DMS153 treated with DMSO at 0.1 percent for 48 hours (cell line): ENCODE measurements at regions not wholly inside any gene's neighbourhood (a gene's known extent, or its start where the extent isn't known, plus 50 kb on each side); places are given as distances from the start of the nearest gene placed in this dataset.
"Not testable (repeated sequence)": the region's sequence is repeated elsewhere in the genome, so short reads cannot be mapped to it uniquely, and the experiment has no call there.

Experiments used
- DNase-seq: peaks from one replicate; lab custom pipeline; 2025; ENCODE audit not compliant: unreplicated experiment; lab: John Stamatoyannopoulos, UW

DNA sequence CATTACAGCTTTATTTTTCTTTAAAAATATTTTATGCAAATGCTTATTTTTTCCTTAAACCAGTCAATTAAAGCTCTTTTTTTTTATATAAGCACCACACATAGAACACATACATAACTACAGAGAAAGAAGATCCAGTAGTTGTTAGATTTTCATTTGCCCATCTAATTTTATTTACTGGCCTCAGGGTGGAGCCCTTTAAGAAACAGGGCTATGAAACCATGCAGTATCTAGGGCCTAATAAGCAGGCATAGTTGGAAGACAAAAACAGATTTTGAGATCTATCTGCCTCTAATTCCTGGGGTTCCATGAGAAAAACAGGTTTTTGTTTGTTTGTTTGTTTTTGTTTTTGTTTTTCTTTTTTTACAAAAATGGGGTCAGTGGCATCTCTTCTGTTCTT lies 120.6 kb downstream of the BCHE start:
- no peak for DNase-seq

DNA sequence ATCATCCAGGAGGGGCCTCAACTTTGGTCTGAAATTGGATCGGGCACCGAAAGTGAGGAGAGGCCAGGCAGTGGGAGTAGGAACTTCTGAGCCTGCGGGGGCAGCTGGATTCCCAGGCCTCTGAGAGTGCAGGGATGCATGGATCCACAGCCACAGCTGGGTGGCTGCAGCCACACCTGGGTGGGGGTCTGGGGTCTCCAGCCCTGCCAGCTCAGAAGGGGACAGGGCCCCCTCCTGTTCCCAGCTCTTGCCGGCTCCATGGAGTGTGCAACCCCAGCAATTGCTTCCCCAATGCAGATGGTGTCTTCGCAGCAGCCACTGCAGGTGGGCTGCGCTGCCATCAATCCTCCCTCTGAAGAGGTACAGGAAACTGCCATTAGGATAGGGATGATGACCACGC lies 123.7 kb downstream of the BCHE start:
- no peak for DNase-seq

GRCh38 chr3:165712382-165712781 lies 124.8 kb downstream of the BCHE start:
- DNase-seq, result no peak

DNA sequence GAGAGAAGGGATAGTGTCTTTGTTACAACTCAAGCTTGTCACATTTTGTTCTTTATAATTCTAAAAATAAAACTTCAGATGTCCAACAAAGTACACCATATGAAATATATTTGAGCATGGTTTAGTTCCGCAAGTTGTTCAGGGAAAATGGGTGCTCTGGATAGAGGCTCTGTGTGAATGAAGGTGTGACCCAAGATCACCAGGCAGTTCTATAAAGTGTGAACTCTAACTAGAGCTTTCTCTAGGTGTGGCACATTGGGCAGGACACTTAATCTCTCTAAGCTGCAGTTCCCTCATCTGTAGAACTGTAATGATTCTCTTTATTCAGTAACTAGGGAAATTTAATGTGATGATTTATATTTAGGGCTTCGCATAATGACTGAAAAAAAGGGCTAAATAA lies 139.3 kb downstream of the BCHE start:
- no peak for DNase-seq

DNA sequence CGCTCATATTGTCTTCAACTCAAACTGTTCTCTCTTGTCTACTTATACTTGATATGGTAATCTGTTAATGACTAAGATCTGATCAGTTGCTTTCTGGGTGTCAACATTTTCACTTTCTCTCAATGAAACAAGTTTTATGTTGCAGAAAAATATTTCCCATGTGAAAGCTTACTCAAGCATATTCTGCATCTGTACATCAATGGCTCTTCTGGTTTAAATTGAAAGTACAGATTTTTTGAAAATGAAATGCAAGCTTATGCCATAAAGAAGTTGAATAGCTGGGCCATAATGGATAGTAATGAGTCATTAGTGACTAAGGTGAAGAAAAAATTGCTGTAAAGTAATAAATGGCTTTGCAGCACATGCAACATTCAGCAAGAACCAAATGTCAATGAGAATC lies 140.7 kb downstream of the BCHE start:
- no peak for DNase-seq

DNA sequence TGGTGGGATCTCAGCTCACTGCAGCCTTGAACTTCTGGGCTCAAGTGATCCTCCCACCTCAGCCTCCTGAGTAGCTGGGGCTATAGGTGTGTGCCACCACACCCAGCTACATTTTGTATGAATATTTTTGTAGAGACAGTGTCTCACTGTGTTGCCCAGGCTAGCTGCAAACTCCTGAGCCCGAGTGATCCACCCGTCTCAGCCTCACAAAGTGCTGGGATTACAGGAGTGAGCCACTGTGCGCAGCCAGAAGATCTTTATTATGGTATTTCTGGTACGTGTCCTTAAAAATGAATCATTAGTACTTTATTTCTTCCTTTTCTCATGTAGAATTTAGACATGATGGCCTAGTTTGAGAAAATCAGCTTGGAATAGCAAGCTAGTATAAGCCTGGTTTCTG lies 153.3 kb downstream of the BCHE start:
- no peak for DNase-seq

- no peak for DNase-seq
Observed at GRCh38 chr3:165682734-165683133, 154.5 kb downstream of the BCHE start.

DNA sequence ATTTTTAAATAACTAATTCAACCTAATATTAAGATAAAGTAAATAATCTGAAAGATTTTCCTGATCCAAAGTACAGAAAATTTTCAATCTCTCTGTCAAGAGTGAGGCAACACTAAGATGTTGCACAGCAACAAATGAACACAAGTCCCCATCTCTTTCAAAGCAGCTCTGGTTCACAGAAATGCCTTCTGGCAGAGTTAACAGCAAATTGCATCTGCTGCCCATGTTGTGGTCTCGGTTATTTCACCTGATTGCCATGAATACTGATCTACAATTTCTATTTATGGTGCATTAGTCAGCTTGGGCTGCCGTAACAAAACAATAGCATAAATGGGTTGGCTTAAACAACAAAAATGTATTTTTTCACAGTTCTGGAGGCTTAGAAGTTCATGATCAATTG lies 167.3 kb downstream of the BCHE start:
- DNase-seq, result no peak

- DNase-seq, result no peak
Observed at GRCh38 chr3:165669504-165669903, 167.7 kb downstream of the BCHE start.

GRCh38 chr3:165667676-165668075 lies 169.5 kb downstream of the BCHE start:
- no peak for DNase-seq

DNA sequence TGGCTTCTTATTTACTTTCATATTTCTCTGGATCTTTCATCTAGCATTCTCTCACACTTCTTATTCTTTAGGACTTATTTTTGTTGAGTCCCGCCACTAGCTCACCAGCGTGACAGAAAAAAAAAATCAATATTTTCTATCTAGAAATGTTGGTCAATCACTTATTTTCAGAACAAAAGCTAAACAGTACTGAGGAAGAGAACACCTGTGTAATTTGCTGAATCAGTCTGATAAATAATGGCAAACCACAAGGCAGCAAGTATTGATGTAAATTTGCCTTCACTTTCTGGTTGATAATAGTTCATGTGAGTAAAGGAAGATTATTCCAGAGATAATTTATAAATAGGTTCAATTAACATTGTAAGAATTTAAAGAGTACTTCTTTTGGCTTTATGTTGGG lies 179.2 kb downstream of the BCHE start:
- DNase-seq, result no peak

GRCh38 chr3:165653130-165653778 lies 184.0 kb downstream of the BCHE start:
- no peak for DNase-seq

DNA sequence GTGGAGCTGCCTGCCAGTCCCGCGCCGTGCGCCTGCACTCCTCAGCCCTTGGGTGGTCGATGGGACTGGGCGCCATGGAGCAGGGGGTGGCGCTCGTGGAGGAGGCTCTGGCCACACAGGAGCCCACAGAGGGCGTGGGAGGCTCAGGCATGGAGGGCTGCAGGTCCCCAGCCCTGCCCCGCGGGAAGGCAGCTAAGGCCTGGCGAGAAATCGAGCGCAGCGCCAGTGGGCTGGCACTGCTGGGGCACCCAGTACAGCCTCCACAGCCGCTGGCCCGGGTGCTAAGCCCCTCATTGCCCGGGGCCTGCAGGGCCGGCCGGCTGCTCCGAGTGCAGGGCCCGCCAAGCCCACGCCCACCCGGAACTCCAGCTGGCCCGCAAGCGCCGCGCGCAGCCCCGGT lies 187.9 kb downstream of the BCHE start:
- DNase-seq, result not testable (repeated sequence)

DNA sequence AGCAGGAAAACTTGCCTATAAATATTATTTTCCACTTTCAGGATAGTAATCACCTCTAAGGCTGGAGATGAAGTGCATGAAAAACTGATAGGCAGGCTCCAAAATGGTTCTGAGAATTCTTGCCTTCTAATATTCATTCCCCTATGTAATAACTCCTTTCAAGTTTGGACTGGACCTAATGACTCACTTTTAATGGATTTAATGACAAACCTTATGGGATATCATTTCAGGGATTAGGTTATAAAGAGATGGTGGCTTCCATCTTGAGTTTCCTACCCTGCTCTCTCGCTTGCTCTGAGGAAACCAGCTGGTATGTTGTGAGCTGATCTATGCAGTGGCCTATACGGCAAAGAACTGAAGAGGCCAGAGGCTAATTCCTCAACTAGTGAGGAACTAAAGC lies 192.0 kb downstream of the BCHE start:
- no peak for DNase-seq

- DNase-seq, result no peak
Observed at GRCh38 chr3:165644331-165644730, 192.9 kb downstream of the BCHE start.

- DNase-seq, result no peak
Observed at GRCh38 chr3:165643425-165643824, 193.8 kb downstream of the BCHE start.

GRCh38 chr3:165642761-165643420 lies 194.3 kb downstream of the BCHE start:
- DNase-seq, result peak; percentile 38

- peak; percentile 2 for DNase-seq
Observed at GRCh38 chr3:165641569-165642310, 195.5 kb downstream of the BCHE start.

GRCh38 chr3:165640970-165641369 lies 196.3 kb downstream of the BCHE start:
- peak; percentile 14 for DNase-seq

GRCh38 chr3:165640031-165640430 lies 197.2 kb downstream of the BCHE start:
- no peak for DNase-seq

GRCh38 chr3:165638034-165638433 lies 199.2 kb downstream of the BCHE start:
- no peak for DNase-seq

DNA sequence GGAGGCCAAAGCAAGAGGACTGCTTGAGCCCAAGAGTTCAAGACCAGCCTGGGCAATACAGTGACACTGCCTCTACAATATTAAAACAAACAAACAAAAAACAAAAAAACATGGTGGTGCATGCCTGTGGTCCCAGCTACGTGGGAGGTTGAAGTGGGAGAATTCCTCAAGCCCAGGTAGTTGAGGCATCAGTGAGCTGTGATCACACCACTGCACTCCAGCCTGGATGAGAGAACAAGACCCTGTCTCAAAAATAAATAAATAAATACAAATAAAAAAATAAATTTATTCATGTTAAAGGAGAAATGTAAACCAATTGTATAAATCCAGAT lies 200.6 kb downstream of the BCHE start:
- DNase-seq, result no peak
